GM12865 (cell line): ENCODE measurements at regions not wholly inside any gene's neighbourhood (a gene's known extent, or its start where the extent isn't known, plus 50 kb on each side); places are given as distances from the start of the nearest gene placed in this dataset.

ENCODE experiments used
- DNase-seq: peaks from one replicate; pipeline ENCODE4 v3.0.0; 2010; ENCODE audit warnings: low read depth
- H3K4me3 ChIP-seq: 2 replicates; pipeline ENCODE4 v1.5.1; 2011; ENCODE audit warnings: mild to moderate bottlenecking, low read depth, low read length, control low read depth
- TF ChIP-seq, protein P1 (sequence below): IDR thresholded peaks from 2 replicates; pipeline ENCODE4 v1.5.1; 2011; ENCODE audit warnings: low read length, control low read depth, low read depth, inconsistent platforms; ENCODE audit not compliant: insufficient read depth; ENCODE audit errors: missing control alignments

DNA sequence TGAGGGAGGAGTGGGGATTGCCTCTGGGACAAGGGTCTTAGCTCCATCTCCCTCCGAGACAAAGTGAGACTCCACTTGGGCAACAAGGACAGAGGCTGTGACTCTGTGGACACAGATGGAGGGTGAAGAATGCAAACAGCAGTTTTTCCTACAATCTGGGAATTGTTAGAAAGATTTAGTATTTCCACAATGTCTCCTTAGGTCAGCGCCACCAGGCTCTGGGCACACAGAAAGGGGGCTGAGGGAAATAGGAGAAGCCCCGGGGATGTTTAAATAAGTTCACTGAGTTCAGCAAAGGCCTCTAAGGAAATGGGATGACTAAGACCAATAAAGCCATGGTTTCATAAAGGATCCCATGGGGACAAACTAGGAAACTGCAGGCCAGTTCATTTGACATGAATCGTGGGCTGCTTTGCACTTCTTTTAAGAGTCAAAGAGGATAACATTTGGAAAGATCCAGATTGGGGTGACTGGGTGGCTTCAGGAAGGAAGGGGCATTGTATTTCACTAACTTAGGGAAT lies 219.8 kb upstream of the GLI3 start:
- no peak overlapping the region for H3K4me3 ChIP-seq
- TF ChIP-seq, protein P1, sequence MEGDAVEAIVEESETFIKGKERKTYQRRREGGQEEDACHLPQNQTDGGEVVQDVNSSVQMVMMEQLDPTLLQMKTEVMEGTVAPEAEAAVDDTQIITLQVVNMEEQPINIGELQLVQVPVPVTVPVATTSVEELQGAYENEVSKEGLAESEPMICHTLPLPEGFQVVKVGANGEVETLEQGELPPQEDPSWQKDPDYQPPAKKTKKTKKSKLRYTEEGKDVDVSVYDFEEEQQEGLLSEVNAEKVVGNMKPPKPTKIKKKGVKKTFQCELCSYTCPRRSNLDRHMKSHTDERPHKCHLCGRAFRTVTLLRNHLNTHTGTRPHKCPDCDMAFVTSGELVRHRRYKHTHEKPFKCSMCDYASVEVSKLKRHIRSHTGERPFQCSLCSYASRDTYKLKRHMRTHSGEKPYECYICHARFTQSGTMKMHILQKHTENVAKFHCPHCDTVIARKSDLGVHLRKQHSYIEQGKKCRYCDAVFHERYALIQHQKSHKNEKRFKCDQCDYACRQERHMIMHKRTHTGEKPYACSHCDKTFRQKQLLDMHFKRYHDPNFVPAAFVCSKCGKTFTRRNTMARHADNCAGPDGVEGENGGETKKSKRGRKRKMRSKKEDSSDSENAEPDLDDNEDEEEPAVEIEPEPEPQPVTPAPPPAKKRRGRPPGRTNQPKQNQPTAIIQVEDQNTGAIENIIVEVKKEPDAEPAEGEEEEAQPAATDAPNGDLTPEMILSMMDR, result no peak
- DNase-seq, result no peak

- TF ChIP-seq, protein P1, result no peak
- no peak for DNase-seq
These were observed 219.3 kb upstream of the GLI3 start for GRCh38 chr7:42456267-42456666.

GRCh38 chr7:42453931-42454361 lies 216.9 kb upstream of the GLI3 start:
- DNase-seq, result no peak
- TF ChIP-seq, protein P1, result no peak
- no peak overlapping the region for H3K4me3 ChIP-seq

More at GRCh38 chr7:42456267-42456666, 219.3 kb upstream of the GLI3 start:
- H3K4me3 ChIP-seq, result no peak overlapping the region

DNA sequence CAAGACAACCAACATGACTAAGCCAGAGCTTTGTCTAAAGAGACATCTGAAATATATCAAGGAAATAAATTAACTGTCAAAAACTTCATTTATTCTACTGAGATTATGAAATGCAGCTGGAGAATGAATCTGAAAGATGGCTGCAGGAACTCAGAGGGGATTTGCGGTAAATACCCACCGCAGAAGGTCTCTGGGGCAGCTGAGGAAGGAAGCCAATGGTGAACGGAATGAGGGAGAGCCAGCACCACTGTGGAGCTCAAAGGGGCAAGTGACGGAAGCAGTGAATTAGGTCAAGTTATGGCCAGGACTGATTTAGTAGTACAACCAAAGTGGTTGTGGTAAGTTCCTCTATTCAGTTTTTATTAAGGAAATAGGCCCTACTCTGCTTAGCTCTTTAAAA lies 215.3 kb upstream of the GLI3 start:
- no peak for DNase-seq
- H3K4me3 ChIP-seq, result no peak overlapping the region
- TF ChIP-seq, protein P1, result no peak

DNA sequence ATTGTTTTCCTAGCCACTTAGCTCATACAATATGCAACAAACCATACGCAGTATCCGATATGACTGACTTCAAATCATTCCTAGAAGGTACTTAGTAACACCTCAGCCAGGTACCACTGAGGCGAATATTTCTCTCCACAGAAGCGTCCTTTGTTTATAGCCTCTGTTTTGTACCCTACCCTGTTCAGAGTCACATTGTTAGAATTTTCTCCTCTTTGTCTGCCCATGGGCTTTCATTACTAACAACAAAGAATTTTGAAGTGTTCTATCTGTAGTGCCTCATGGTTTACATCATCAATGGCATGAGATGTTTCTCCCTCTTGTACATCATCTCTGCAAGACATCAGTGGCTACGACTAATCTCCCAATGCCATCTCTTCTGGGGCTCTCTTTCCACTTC lies 212.4 kb upstream of the GLI3 start:
- no peak for DNase-seq
- no peak overlapping the region for H3K4me3 ChIP-seq
- TF ChIP-seq, protein P1, result no peak

- DNase-seq, result no peak
- H3K4me3 ChIP-seq, result no peak overlapping the region
- TF ChIP-seq, protein P1, result no peak
These were observed 211.9 kb upstream of the GLI3 start for GRCh38 chr7:42448901-42449300.

DNA sequence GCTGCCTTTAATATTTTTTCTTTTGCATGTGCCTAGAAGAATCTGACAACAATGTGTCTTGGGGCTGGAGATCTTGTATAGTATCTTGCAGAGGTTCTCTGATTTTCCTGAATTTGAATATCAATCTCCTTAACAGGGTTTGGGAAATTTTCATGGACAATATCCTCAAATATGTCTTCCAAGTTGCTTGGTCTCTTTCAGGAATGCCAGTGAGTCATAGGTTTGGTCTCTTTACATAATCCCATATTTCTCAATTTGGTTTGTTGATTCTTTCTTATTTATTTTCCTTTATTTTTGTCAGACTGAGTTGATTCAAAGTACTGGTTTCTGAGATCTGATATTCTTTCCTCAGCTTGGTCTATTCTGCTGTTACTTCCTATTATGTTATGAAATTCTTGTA lies 208.7 kb upstream of the GLI3 start:
- no peak for DNase-seq
- TF ChIP-seq, protein P1, result no peak
- no peak overlapping the region for H3K4me3 ChIP-seq
